Activated CD4-positive, alpha-beta memory T cell treated with anti-CD3 and anti-CD28 coated beads for 36 hours (primary cell): ENCODE measurements at regions not wholly inside any gene's neighbourhood (a gene's known extent, or its start where the extent isn't known, plus 50 kb on each side); places are given as distances from the start of the nearest gene placed in this dataset.
A peak's percentile ranks its signal among the peaks of the same experiment; 100 is the strongest.

Experiments used
- CTCF ChIA-PET: fragments of 350-600 bp; sonication (Branson Sonifier 250); formaldehyde crosslinking; loops from one replicate; lab custom pipeline; 2021; ENCODE audit warnings: antibody characterized with exemption, inconsistent platforms; lab: Charles Lee
- POLR2A ChIA-PET: fragments of 350-600 bp; sonication (Branson Sonifier 250); formaldehyde crosslinking; loops from one replicate; lab custom pipeline; 2021; ENCODE audit warnings: antibody characterized with exemption; lab: Charles Lee
- DNase-seq: peaks from one replicate; pipeline ENCODE4 v3.0.0-alpha.2; 2020
- H3K27ac Mint-ChIP-seq: one replicate; pipeline ENCODE4 v1.8.0; 2021; ENCODE audit warnings: mixed read lengths
- H3K27me3 Mint-ChIP-seq: one replicate; pipeline ENCODE4 v1.8.0; 2021; ENCODE audit warnings: mixed read lengths
- H3K36me3 Mint-ChIP-seq: one replicate; pipeline ENCODE4 v1.8.0; 2021; ENCODE audit warnings: mixed read lengths
- H3K4me1 Mint-ChIP-seq: one replicate; pipeline ENCODE4 v1.8.0; 2021; ENCODE audit warnings: low read depth, mixed read lengths
- H3K4me3 Mint-ChIP-seq: one replicate; pipeline ENCODE4 v1.8.0; 2021; ENCODE audit warnings: mild to moderate bottlenecking, mixed read lengths
- H3K9me3 Mint-ChIP-seq: one replicate; pipeline ENCODE4 v1.8.0; 2021; ENCODE audit warnings: mixed read lengths
- intact Hi-C: fragments of 100-400 bp; cut with micrococcal nuclease; formaldehyde crosslinking; loops from one replicate; pipeline ENCODE4 v1.15.1; 2023

- no peak overlapping the region for H3K4me3 Mint-ChIP-seq
Observed at GRCh38 chr6:156150391-156150790, 626.8 kb upstream of the ARID1B start.

GRCh38 chr6:156146891-156147290 is 630.3 kb upstream of the ARID1B start:
- Mint-ChIP-seq H3K4me3 (no peak overlapping the region), H3K27me3 (peaks cover 2% of the 10 kb centered on the region), H3K4me1 (no peaks in the 10 kb centered on the region), H3K27ac (no peak overlapping the region), H3K36me3 (peaks cover 31% of the 10 kb centered on the region), H3K9me3 (peaks cover 27% of the 10 kb centered on the region)
- CTCF ChIA-PET: no interaction called here
- POLR2A ChIA-PET: no interaction called here
- intact Hi-C loops: no loop called here
- no peak for DNase-seq

More at GRCh38 chr6:156150391-156150790, 626.8 kb upstream of the ARID1B start:
- intact Hi-C loops: no loop called here
- ChIA-PET CTCF (no interaction called here), POLR2A (no interaction called here)
- no peak overlapping the region for H3K27ac Mint-ChIP-seq
- H3K36me3 Mint-ChIP-seq: peaks cover 22% of the 10 kb centered on the region
- peaks cover 2% of the 10 kb centered on the region for H3K27me3 Mint-ChIP-seq
- peaks cover 9% of the 10 kb centered on the region for H3K9me3 Mint-ChIP-seq
- no peak for DNase-seq
- H3K4me1 Mint-ChIP-seq: peaks cover 12% of the 10 kb centered on the region

GRCh38 chr6:156131221-156131903 is 645.8 kb upstream of the ARID1B start:
- intact Hi-C loops: no loop called here
- ChIA-PET CTCF (no interaction called here), POLR2A (no interaction called here)
- H3K4me3 Mint-ChIP-seq: no peak overlapping the region
- no peaks in the 10 kb centered on the region for H3K27me3 Mint-ChIP-seq
- H3K9me3 Mint-ChIP-seq: peaks cover 17% of the 10 kb centered on the region
- DNase-seq: no peak
- H3K4me1 Mint-ChIP-seq: no peaks in the 10 kb centered on the region
- no peak overlapping the region for H3K27ac Mint-ChIP-seq
- H3K36me3 Mint-ChIP-seq: peaks cover 1% of the 10 kb centered on the region

- CTCF ChIA-PET: no interaction called here
- no peaks in the 10 kb centered on the region for H3K27me3 Mint-ChIP-seq
- no peaks in the 10 kb centered on the region for H3K4me1 Mint-ChIP-seq
- peaks cover 1% of the 10 kb centered on the region for H3K36me3 Mint-ChIP-seq
- POLR2A ChIA-PET: no interaction called here
- H3K4me3 Mint-ChIP-seq: no peak overlapping the region
- H3K9me3 Mint-ChIP-seq: no peaks in the 10 kb centered on the region
- DNase-seq: no peak
- no peak overlapping the region for H3K27ac Mint-ChIP-seq
- intact Hi-C loops: no loop called here
Observed at GRCh38 chr6:156126535-156126934, 650.6 kb upstream of the ARID1B start.

GRCh38 chr6:156125844-156126243 is 651.3 kb upstream of the ARID1B start:
- no peaks in the 10 kb centered on the region for H3K9me3 Mint-ChIP-seq
- DNase-seq: no peak
- CTCF ChIA-PET: no interaction called here
- POLR2A ChIA-PET: no interaction called here
- H3K4me1 Mint-ChIP-seq: no peaks in the 10 kb centered on the region
- no peak overlapping the region for H3K4me3 Mint-ChIP-seq
- H3K27ac Mint-ChIP-seq: no peak overlapping the region
- intact Hi-C loops: no loop called here
- H3K36me3 Mint-ChIP-seq: peaks cover 1% of the 10 kb centered on the region
- H3K27me3 Mint-ChIP-seq: no peaks in the 10 kb centered on the region

- Mint-ChIP-seq H3K4me3 (no peak overlapping the region), H3K36me3 (peaks cover 2% of the 10 kb centered on the region), H3K4me1 (no peaks in the 10 kb centered on the region), H3K27me3 (no peaks in the 10 kb centered on the region), H3K9me3 (peaks cover under 1% of the 10 kb centered on the region), H3K27ac (no peak overlapping the region)
- intact Hi-C loops: no loop called here
- POLR2A ChIA-PET: no interaction called here
- CTCF ChIA-PET: no interaction called here
- DNase-seq: no peak
Observed at GRCh38 chr6:156123731-156124130, 653.4 kb upstream of the ARID1B start.

GRCh38 chr6:156121973-156122372 is 655.2 kb upstream of the ARID1B start:
- no peak overlapping the region for H3K4me3 Mint-ChIP-seq
- H3K27me3 Mint-ChIP-seq: no peaks in the 10 kb centered on the region
- peaks cover 3% of the 10 kb centered on the region for H3K9me3 Mint-ChIP-seq
- H3K4me1 Mint-ChIP-seq: no peaks in the 10 kb centered on the region
- peaks cover 4% of the 10 kb centered on the region for H3K36me3 Mint-ChIP-seq
- intact Hi-C loops: no loop called here
- ChIA-PET CTCF (no interaction called here), POLR2A (no interaction called here)
- no peak overlapping the region for H3K27ac Mint-ChIP-seq
- no peak for DNase-seq

- ChIA-PET CTCF (interaction anchor here (1.7 kb wide), 1 partner anchor 14 kb away, joined by 3 read pairs; no protein-coding TSS in a partner anchor), POLR2A (no interaction called here)
- Mint-ChIP-seq H3K27ac (no peak overlapping the region), H3K9me3 (peaks cover 3% of the 10 kb centered on the region), H3K4me1 (peaks cover 2% of the 10 kb centered on the region), H3K27me3 (no peaks in the 10 kb centered on the region), H3K36me3 (peaks cover 3% of the 10 kb centered on the region), H3K4me3 (no peak overlapping the region)
- intact Hi-C loops: no loop called here
- no peak for DNase-seq
Observed at GRCh38 chr6:156114541-156114940, 658.9 kb upstream of the NOX3 start.

GRCh38 chr6:156113631-156114030 is 658.0 kb upstream of the NOX3 start:
- peaks cover under 1% of the 10 kb centered on the region for H3K36me3 Mint-ChIP-seq
- intact Hi-C loops: no loop called here

GRCh38 chr6:156111913-156112312 is 656.3 kb upstream of the NOX3 start:
- H3K9me3 Mint-ChIP-seq: no peaks in the 10 kb centered on the region
- H3K27me3 Mint-ChIP-seq: no peaks in the 10 kb centered on the region
- intact Hi-C loops: no loop called here
- ChIA-PET POLR2A (no interaction called here), CTCF (no interaction called here)
- no peak overlapping the region for H3K4me3 Mint-ChIP-seq
- H3K27ac Mint-ChIP-seq: no peak overlapping the region
- H3K4me1 Mint-ChIP-seq: peaks cover 3% of the 10 kb centered on the region
- H3K36me3 Mint-ChIP-seq: no peaks in the 10 kb centered on the region
- no peak for DNase-seq

More at GRCh38 chr6:156113631-156114030, 658.0 kb upstream of the NOX3 start:
- Mint-ChIP-seq H3K4me1 (peaks cover 3% of the 10 kb centered on the region), H3K27me3 (no peaks in the 10 kb centered on the region), H3K4me3 (no peak overlapping the region), H3K27ac (no peak overlapping the region), H3K9me3 (peaks cover 1% of the 10 kb centered on the region)
- CTCF ChIA-PET: interaction anchor here (1.7 kb wide), 1 partner anchor 13 kb away, joined by 3 read pairs; no protein-coding TSS in a partner anchor
- no peak for DNase-seq
- POLR2A ChIA-PET: no interaction called here

GRCh38 chr6:156110249-156110648 is 654.6 kb upstream of the NOX3 start:
- CTCF ChIA-PET: interaction anchor here (1.3 kb wide), 1 partner anchor 8 kb away, joined by 4 read pairs; no protein-coding TSS in a partner anchor
- peaks cover 3% of the 10 kb centered on the region for H3K4me1 Mint-ChIP-seq
- H3K4me3 Mint-ChIP-seq: no peak overlapping the region
- no peaks in the 10 kb centered on the region for H3K27me3 Mint-ChIP-seq
- no peaks in the 10 kb centered on the region for H3K9me3 Mint-ChIP-seq
- no peak overlapping the region for H3K27ac Mint-ChIP-seq
- H3K36me3 Mint-ChIP-seq: no peaks in the 10 kb centered on the region
- intact Hi-C loops: no loop called here
- no peak for DNase-seq
- POLR2A ChIA-PET: no interaction called here

GRCh38 chr6:156109713-156110112 is 654.1 kb upstream of the NOX3 start:
- Mint-ChIP-seq H3K4me3 (no peak overlapping the region), H3K27ac (no peak overlapping the region), H3K27me3 (no peaks in the 10 kb centered on the region), H3K4me1 (peaks cover 3% of the 10 kb centered on the region), H3K36me3 (no peaks in the 10 kb centered on the region), H3K9me3 (no peaks in the 10 kb centered on the region)
- ChIA-PET POLR2A (no interaction called here), CTCF (interaction anchor here (1.3 kb wide), 1 partner anchor 8 kb away, joined by 4 read pairs; no protein-coding TSS in a partner anchor)
- no peak for DNase-seq
- intact Hi-C loops: no loop called here

GRCh38 chr6:156107624-156108101 is 652.0 kb upstream of the NOX3 start:
- H3K4me3 Mint-ChIP-seq: no peak overlapping the region
- H3K36me3 Mint-ChIP-seq: no peaks in the 10 kb centered on the region
- H3K27ac Mint-ChIP-seq: peak overlapping the region; percentile 36
- ChIA-PET POLR2A (no interaction called here), CTCF (no interaction called here)
- H3K27me3 Mint-ChIP-seq: no peaks in the 10 kb centered on the region
- intact Hi-C loops: no loop called here
- DNase-seq: peak; percentile 11
- H3K4me1 Mint-ChIP-seq: peaks cover 3% of the 10 kb centered on the region
- no peaks in the 10 kb centered on the region for H3K9me3 Mint-ChIP-seq
